HG02852 (cell line): ENCODE measurements at regions not wholly inside any gene's neighbourhood (a gene's known extent, or its start where the extent isn't known, plus 50 kb on each side); places are given as distances from the start of the nearest gene placed in this dataset.
"Not testable (repeated sequence)": the region's sequence is repeated elsewhere in the genome, so short reads cannot be mapped to it uniquely, and the experiment has no call there.

Source experiments
- ATAC-seq: cut with Tn5 transposase; IDR thresholded peaks from one replicate; pipeline ENCODE4 v1.9.1; 2021; ENCODE audit warnings: mild to moderate bottlenecking, moderate library complexity; ENCODE audit not compliant: unreplicated experiment

DNA sequence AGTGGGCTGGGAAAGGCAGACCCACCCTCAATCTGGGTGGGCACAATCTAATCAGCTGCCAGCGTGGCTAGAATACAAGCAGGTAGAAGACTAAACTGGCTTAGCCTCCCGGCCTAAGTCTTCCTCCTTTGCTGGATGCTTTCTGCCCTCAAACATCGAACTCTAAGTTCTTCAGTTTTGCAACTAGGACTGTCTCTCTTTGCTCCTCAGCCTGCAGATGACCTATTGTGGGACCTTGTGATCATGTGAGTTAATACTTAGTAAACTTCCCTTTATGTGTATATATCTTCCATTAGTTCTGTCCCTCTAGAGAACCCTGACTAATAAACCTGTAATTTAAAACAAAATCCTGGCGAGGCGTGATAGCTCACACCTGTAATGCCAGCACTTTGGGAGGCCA, 51.8 kb upstream of the SLC39A8 start:
- ATAC-seq, result not testable (repeated sequence)

DNA sequence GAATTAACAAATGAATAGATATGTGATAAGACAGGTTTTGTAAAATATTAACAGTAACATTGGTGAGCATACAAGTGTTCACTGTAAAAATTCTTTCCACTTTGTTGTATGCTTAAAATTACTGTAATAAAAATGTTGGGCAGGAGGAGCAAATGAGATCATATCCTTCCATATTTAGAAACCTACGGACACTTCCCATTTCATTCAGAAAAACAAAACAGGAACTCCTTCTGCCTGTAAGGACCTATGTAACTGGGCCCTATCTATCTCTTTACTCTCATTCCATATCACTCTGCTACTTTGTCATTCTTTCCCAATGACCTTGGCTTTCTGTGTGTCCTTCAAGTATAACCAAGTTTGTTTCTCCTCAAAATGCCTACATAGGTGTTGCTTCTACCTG, 53.7 kb upstream of the SLC39A8 start:
- no peak for ATAC-seq

DNA sequence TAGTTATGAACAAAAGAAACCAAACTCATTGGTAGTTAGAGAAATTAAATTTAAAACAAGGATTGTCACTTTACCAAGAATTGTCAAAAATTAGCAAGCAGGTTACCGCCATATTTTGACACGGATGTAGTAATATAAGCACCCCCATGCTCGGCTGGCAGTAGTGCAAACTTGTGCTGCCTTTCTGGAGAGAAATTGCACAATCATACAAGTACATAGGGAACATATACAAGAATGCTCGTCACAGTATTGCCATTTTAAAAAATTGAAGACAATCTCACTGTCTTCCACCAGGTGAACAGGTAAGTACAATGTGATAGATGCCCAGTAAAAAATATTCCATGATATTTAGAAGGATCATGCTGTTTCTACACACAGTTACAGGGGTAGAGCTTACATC, 55.6 kb upstream of the SLC39A8 start:
- no peak for ATAC-seq

DNA sequence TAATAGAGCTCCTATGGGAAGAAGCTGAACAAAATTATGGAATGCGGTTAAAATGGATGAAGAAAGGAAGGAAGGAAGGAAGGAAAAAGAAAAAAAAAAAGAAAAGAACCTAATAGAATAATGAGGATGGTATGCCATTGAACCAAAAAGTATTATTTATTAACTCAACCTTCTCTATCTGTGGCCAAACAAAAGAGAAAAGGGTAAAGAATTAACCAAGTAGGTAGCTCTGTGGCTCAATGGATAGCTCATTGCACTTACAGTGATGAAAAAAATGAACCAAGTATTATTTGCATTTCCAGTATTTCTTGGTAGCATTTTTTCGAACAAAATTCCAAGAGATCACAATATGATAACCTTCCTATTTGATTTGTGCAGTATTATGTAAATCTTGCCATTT, 56.9 kb upstream of the SLC39A8 start:
- no peak for ATAC-seq

DNA sequence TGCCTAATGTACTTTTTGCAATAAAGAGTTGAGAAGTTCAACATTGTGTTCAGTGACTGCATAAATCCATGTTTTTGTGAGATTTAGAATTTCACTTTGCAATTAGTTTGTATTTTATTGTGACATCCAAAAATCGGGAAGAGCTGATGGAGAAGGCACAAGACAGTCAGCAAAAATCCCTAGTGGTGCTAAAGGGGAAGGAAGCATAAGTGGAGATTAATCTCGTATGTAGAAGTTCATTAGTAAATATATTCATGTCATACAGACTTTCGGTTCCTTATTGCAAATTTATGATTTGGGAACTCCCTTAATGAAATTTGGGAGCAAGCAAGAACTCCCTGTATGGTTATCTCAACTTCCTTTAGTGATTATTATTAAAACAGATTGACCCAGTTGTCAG, 57.8 kb upstream of the SLC39A8 start:
- ATAC-seq, result no peak

DNA sequence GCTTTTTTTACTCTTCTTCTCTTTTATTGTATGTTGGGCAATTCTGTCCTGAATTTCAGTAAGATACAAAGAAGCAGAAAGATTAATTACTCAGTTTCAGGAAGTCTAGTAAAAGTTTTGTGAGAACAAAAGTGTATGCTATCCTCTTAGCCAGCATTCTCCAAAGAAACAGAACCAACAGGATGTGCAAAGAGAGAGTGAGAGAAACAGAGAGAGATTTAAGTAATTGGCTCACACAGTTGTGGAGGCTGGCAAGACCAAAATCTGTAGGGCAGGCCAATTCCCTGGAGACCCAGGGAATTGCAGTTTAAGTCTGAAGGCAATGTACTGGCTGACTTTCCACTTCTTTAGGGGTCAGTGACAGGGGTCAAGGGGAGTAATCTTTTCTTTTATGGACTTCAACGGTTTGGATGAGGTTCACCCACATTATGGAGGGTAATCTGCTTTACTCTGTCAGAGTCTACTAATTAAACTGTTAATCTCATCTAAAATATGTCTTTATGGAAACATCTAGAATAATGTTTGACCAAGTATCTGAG, 59.2 kb upstream of the SLC39A8 start:
- no peak for ATAC-seq

DNA sequence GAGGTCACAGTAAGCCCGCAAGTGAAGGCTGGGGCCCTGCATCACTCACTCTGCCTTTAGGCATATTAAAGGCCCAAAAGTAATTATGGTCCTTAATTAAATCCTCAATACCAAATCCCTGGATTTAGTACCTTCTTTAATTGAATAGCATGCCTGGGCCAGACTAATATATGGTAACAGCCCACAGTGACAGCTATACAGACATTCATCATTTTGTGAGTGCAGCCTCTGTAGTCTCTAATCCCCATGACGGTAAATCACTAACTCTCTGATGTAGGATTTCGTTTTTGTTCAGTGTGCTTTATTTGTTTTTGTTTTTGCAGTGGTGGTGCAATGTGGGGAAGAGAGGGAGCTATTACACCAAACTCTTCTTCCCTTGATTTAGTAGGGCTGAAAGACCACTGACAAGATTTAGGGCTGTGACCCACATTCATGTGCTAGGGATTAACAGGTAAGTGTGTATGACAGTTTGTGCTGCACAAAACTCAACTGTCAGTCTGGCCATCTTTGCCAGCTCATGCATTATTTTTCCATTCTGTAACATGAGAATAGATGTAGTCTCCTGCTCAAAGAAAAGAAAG, 60.6 kb upstream of the SLC39A8 start:
- no peak for ATAC-seq

DNA sequence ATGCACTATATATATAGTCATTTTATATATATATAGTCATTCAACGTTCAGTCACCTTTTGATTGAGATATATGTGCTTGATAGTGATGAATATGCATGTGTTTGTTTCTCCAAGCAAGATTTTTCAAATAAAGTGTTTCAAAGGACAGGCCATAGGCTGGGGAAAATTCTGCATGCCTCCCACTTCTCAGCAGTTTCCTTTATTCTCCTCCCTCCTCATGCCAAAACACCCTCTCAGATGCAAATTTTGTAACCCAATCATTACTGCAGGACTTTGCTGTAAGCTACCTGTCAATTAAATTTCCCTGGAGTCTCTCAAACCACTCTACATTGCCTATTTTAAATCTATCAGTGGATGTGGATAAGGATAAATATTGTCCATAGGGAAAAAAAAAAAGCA, 65.6 kb upstream of the SLC39A8 start:
- not testable (repeated sequence) for ATAC-seq

DNA sequence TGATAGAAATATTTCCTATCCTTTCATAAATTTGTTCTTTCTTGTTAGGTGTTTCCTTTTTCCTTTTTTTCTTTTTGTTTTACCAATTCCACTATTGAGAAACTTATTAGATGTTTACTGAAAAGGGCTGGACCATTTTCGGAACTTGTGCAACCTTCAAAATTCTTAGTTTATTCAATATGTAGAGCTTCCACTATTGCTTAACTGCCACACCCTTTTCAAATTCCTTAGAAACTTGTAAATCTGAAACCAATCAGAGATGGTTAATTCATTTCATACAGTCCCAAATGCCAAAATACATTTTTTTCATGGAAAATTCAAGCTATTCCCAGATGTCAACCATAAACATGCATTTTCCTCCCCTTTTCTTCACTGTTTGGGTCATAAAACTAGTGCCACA, 66.1 kb upstream of the SLC39A8 start:
- ATAC-seq, result no peak

DNA sequence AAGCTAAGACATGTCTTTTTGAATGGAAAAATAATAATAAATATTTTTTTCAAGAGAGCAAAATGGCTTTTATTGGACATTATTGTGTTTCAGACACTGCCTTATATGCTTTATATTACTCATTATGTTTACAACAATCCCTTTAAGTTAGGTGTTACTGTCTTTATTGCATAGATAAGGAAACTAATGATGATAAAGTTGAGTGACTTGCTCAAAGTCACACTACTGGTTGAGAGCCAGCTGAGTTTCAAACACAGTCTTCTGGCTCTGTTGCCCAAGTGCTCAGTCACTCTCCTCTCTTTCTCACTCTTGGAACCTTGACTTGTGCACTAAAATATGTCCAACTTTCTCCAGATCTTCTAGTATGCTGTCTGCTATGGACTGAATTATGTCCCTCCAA, 71.5 kb upstream of the SLC39A8 start:
- no peak for ATAC-seq

DNA sequence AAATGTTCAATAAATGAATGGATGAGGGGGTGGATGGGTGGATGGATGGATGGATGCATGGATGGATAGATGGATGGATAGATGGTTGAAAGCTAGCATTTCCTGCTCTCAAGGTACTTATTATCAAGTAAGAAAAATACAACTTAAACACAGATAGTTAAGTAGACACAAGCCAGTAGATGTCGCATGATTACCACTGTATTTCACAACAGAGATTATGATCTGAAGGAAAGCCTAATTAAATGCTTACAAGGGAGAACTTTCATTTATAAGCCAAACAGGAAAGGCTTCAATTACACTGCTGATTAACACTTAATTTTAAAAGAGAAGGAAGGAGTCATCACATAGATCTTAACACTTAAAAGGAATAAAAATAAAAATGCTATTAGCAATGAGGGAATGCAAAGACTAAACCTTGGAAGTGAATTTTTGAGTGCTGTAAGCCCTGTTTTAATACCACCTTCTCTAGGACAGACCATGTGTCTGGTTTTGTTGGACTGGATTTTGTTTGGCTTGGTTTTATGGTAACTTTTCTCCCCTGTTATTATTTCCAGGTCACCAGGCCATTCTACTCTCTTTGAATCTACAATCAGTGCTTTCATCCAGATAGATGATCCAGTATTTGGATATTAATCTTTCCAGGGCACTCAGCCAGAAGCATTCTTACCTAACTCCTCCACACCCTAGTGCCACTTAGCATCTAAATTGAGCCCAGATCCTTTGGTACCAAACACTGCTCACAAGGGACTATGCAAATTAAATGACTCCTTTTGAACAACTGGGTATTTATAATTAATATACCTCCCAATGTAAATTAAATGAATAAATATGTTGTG, 75.5 kb upstream of the SLC39A8 start:
- no peak for ATAC-seq

DNA sequence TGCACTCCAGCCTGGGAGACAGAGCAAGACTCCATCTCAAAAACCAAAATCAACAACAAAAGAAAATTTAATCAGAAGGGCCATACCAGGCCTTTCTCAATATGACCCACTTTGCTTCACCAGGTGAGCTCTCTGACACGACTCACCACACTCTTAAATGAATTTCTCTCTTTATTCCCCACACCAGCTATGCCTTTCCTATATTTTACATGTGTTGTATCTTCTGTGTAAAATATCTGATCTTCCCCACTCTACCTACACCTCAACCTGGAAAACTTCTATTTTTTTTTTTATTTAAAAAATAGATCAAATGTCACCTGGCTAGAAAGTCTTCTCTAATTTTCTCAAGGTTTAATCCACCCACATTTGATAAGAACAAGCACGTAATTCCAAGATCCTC, 77.6 kb upstream of the SLC39A8 start:
- no peak for ATAC-seq

DNA sequence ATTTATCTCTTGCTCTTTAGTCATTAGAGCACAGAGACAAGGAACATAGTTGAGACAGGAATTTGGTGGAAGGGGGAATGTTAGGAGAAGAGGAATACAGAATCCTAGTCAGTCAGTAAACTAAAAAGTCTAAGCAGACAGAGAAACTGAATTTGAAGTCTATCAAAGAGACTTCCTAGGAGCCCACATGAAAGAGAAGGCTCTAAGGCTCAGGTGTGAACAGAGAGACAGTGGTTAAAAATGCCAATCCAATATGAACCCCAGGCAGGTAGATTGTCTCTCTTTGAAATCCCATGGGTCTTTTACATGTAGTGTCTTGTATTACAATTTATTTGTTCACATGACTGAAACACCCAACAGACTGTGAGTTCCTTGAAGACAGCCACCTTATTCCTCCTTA, 77.8 kb upstream of the NFKB1 start:
- ATAC-seq, result no peak

DNA sequence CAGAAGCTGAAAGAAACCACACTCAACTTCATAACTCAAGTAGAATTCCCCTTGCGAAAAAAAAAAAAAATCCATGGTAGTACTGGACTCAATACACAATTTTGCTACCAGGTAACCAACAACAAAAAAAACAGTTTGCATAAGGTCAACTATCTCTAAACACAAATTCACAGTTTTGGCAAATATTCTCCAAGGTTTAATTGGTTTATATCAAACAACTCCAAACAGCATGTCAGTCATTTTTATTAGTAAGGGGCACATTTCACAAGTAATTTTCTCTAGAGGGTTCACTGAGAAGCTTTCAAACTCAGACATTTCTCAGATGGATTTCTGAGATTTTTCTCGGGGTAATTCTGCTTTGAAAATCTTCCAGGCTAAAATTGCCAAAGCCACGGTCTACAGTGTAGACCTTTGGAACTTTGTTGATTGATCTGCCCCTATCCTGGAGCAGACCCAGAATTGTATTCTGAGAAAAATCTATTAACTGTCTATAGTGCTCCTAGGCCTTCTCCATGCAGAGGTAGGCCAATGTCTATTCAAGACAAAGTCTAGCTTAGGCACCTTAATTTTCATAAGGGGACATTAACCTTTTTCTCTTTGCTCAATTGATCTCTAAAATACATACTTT, 73.7 kb upstream of the NFKB1 start:
- no peak for ATAC-seq

DNA sequence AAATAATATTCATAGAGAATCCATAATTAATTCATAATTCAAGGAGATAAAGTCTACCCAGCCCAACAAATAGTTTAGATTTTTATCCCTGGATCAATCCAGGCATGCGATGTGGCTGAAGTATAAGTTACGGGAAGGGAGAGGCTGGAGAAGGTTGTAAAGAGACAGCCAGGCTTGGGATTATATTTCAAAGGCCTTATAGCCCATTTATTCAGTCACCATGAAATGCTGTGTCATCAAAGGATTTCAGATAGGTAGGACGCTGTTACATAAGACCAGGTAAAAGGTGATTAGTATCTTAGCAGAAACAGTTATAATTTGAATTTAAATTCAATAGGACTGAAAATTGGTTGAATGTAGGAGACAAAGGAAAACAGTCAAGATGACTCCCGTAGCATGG, 73.0 kb upstream of the NFKB1 start:
- ATAC-seq, result no peak

DNA sequence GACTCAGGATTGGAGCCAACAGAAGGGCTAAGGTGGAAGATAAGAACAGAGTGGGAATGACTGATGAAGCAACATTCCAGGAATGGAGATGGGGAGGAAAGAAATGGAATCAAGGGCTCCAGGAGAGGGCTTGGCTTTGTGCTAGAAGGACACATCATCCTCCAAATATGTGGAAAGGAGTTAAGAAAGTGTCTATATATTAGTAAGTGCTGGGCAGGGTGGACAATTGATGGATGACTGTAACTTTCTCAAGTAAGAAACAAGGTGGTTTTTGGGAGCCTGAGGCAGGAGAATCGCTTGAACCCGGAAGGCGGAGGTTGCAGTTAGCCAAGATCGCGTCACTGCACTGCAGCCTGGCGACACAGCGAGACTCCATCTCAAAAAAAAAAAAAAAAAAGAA, 71.6 kb upstream of the NFKB1 start:
- no peak for ATAC-seq

DNA sequence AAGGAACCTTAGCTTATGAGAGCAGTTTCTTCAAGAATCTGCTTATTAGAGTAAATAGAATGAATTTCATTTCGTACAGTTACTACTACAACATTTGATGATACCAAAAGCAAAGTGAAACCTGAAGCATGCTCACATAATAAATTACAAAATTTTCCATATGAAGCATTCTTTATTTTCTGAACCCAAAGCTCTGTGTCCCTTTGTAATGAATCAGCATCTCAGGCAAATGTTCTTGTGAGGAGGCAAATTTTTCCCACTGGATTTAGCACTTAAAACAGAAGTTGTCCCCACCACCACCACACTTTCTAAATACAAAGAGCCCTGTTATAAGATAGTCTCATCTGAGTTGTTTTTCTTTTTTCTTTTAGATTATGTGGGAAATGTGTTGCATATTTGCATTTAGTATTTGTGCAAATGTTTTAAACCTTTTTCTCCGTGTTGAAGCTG, 70.7 kb upstream of the NFKB1 start:
- no peak for ATAC-seq

DNA sequence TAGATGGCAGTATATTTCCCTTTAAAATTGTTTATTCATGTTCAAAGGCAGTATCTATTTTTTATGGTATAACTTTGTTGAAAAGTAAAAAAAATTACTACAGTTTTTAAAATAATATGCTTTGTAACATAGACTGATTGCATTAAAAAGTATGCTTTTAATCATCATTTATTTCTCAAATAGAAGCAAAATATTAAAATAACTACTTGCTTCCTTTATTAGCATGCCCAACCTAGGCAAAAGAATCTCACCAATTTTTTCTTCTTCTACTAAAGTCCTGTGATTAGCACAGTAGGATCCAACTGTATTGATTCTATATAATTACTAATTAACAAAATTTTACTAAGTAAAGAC, 69.6 kb upstream of the NFKB1 start:
- no peak for ATAC-seq

DNA sequence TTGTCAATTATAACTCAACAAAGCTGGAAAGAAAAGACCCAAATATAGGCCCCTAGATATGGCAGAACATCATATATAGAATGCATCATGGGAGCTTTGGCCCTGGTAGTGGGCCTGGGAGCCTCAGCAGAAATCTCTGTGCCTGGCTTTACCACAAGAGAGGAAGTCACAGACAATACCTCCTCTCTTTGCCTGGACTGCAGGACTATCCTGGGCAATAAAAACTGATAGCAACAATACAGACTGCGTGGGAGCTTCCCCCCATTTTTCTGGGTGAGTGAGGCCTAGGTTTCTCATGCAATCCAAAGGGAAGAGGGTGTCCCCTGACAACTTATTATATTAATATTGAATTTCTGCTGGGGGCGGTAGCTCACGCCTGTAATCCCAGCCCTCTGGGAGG, 64.0 kb upstream of the NFKB1 start:
- ATAC-seq, result no peak

DNA sequence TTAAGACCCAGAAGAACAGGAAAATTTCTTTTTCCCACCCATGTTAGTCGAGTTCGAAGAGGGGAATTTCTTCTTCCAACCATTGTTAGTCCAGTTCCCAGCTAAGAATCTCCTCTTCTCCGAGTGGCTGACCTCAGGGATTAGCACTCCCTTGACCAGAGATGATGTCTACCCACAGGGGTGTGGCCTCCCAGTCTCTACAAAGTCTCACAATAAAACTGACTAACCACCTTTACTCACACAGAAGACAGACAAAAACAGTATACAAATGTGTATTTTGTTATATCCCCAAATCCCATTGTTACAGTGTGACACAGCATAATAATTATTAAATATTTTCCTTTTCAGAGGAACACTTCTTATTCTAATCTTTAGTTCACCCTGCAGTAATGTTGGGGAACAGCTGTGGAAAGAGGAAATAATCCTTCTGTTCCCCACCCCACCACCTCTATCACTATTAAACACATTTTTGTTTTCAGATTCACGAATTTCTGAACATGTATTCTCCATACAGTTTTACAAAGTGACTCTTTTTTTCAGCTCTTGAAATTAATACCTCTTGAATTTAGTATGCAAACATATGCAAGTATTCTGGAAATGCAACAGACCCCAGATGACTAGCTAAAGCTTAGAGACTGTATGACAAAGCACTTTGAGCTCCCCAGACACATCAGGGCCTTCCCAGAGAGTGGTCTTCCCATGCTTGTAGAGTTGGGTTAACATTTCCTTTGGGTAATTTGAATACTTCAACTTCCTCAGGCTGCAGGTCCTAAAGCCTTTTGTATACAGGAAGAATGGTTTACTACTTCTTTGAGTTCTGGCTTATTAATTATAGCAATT, 62.5 kb upstream of the NFKB1 start:
- no peak for ATAC-seq

DNA sequence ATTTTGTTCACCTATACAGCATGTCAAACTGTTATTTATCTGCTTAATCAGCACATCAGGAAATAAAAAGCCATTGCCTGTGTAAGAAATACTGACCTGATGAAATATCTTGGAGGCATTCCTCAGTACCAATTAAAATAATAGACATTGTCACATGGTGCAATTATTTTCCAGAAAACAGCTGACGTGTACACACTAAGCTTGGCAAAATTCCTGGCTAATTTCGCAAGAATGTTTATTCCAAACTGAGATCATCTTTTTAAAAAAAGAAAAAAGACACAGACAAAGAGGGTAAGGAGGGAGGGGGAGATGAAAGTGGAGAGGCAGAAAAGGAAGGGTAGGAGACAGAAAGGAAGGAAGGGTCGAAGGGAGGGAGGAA, 61.9 kb upstream of the NFKB1 start:
- ATAC-seq, result no peak
